ENCODE measurements at regions not wholly inside any gene's neighbourhood (a gene's known extent, or its start where the extent isn't known, plus 50 kb on each side); places are given as distances from the start of the nearest gene placed in this dataset.
"Not testable (repeated sequence)": the region's sequence is repeated elsewhere in the genome, so short reads cannot be mapped to it uniquely, and the experiment has no call there.

DNA sequence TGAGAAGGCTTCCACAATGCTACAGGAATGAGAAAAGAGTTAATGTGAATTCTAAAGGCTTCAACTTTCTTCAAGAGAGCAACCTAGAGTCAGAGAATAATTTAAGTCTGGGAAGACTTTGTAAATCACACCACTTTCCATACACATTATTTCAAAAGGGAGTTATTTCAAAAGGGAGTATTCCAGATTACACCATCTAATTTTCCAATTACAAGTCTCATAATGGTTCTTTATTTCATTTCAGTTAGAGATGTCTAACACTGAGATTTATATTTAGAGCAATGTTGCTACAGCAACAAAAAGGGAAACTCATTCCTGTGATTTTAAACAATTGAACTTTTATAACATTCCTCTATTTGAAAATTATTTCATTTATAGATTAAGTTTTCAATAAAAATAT is 98.8 kb upstream of the DST start:
- DNase-seq = no peak

DNA sequence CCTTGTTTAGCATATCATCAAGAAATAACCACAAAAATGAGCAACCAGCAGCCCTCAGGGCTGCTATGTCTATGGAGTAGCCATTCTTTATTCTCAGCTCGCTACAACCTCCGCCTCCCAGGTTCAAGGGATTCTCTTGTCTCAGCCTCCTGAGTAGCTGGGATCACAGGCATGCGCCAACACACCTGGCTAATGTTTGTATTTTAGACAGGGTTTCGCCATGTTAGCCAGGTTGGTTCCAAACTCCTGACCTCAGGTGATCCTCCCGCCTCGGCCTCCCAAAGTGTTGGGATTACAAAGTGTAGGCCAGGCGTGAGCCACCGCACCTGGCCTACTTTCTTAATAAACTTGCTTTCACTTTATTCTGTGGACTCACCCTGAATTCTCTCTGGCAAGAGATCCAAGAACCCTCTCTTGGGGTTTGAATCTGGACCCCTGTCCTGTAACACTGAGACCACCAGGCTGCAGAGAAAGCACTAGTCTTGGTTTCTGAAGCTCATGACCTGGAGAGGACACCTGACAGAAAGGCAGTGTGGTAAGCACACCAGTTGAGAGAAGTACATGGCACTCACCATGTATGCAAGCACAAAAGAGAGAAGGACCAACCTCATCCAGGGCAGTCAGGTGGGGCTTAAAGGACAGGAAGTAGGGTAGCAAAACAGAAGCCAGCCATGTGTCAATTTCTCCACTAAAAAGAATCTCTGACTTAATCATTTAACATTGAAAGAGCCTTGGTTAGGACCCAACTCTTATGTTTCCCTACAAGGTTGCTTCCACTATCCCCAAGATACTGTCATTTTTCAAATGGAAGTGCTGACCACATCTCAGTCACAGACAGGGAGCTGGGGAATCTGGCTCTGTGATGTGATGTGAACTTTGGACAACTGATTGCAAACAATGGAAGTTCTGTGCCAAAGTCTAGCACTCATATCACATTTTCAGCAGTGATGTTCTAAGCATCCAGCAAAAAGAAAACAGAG is 97.4 kb upstream of the DST start:
- no peak for DNase-seq

DNA sequence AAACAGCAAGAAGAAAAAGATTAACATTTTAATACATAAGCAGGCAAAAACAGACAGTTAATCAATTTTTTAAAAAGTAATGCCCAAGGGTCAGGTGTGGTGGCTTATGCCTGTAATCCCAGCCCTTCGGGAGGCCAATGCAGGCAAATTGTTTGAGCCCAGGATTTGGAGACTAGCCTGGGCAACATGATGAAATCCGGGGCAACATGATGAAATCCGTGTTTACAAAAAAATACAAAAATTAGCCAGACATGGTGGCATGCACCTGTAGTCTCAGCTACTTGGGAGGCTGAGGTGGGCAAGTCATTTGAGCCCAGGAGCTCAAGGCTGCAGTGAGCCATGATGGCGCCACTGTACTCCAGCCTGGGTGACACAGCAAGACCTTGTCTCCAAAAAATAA is 94.1 kb upstream of the DST start:
- DNase-seq = no peak

DNA sequence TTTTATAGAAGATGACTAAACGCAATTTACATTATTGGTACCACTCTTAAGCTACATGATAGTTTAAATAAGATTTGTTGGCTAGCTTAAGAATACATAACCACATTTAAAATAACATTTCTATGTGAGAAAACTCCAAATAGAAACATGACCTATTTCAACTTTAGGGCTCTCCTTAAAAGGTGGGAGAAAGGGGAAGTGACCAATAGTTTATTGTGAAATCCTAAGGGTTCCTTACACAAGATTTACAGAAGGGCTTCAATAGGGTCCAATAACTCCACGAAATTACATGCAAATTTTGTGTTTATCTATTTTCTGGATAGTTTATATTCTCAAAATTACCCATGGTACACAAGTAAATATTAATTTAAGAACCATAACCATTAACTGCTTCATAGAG is 91.6 kb upstream of the DST start:
- DNase-seq = no peak

DNA sequence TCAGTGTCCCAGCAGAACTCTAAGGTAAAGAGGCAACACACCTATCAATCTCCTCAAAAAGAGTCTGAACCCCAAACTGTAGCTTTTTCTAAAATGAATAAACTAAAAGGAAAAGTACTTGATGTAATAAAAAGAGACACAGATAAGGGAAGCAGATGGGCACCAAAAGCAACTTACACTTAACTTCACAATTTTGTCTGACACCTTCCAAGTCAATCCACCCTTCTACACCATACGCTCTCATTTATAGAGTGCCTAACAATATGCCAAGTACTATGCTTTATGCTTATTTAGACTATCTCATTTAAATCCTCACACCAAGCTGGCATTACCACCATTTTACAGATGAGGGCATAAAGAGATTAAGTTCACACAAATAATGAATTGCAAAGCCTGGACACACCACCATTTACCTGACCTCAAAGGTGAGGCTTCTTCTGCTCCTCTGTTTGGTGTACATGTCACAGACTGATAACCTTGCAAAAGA is 90.6 kb upstream of the DST start:
- DNase-seq = no peak

DNA sequence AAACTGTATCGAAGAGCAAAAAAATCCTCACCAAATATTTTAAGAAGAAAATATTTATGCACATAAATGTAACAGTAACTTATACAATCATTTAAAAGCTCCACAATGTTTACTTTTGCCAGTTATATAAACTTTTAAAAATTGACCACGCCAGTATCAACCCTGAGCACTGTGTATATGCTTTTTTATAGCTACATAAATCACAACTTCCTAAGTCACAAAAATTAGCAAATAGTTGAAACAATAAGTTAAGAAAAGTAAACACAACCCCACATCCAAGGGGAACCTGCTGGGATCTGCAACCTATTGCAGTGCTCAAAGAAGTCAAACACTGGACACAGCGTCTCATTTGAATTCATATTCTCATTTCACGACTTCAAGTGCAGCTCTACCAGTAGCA is 89.8 kb upstream of the DST start:
- no peak for DNase-seq

DNA sequence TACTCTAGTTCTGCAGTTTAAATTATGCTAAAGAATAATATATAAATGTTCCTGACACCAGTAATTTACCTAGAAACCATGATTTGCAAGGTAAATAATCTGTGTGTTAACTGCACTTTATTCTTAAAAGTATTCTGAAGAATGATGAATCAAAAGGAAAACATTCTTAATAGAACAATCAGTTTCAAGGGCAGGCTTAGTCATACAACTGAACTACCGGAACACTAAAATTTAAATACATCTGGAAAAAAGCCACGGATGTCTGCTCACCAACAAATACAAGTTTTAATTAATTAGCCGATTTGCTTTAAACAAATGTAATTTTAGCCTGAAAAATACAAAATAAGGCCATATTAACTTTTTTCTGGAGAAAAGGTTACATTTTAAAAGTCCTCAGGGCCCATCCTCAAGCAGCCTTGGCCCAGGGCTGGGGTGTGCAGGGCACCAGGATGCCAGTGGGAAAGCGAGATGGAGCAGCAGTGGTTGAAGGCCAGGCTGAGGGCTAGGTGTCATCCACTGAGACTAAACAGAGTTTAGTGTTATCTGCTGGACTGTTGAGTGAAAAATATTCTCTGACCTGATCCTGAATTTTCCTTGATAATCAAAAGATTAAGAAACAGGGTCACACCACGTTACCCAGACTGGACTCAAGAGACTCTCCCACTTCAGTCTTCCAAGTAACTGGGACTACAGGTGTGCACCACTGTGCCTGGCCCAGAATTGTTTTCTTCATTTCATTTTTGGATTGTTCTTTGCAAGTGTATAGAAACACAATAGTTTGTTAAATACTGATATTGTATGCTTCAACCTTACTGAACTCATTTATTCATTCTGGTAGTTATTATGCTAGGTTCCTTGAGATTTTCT is 88.2 kb upstream of the DST start:
- no peak for DNase-seq

DNA sequence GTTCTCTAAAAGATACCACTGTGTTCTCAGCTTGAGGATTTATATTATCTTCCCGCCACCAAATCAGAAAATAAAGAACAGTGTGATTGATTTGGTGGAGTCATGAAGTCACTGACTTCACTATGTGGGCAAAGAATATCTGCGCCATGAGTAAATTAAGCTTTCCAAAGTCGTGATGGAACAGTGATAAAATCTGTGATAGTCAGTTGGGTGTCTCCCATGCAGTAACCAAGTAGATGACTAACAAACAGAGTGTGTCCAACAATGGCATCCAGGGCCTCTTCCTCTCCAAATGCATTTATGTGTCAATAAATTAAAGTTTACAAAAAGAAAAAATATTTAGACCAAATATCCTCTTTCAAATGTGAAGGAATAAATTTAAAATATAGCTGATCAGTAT is 87.0 kb upstream of the DST start:
- DNase-seq = no peak

DNA sequence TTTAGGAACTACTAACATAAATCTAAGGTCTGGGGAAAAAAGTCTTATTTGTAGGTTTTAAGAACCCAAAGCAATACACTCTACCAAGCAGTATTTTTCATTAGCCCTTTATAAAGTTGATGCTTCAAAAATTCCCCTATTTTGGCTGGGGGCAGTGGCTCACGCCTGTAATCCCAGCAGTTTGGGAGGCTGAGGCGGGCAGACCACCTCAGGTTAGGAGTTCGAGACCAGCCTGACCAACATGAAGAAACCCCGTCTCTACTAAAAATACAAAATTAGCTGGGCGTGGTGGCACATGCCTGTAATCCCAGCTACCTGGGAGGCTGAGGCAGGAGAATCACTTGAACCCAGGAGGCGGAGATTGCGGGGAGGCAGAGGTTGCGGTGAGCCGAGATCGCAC is 86.5 kb upstream of the DST start:
- DNase-seq = not testable (repeated sequence)

DNA sequence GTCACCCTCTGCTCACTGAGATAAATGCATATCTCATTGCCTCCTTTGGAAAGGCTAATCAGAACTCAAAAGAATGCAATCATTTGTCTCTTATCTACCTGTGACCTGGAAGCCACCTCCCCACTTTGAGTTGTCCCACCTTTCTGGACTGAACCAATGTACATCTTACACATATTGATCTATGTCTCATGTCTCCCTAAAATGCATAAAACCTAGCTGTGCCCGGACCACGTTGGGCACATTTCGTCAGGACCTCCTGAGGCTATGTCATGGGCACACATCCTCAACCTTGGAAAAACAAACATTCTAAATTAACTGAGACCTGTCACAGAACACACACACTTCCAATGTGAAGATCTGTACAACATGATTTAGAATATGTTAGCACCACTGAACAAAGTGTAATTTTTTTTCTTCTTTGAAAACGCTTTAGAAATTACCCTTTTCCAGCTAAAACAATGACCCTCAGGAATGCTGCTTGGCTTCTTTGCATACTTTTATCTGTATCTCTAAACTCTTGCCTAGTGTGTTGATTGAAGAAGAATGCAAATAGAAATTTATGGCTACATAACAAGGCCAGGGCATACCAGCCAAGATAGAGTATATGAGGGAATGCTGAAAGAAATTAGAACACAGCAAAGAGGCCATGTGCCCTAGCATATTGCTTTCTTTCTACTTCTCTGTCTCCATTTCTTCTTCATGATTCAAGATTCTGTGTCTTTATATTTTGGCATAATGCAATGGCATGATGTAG is 84.6 kb upstream of the DST start:
- DNase-seq = no peak

DNA sequence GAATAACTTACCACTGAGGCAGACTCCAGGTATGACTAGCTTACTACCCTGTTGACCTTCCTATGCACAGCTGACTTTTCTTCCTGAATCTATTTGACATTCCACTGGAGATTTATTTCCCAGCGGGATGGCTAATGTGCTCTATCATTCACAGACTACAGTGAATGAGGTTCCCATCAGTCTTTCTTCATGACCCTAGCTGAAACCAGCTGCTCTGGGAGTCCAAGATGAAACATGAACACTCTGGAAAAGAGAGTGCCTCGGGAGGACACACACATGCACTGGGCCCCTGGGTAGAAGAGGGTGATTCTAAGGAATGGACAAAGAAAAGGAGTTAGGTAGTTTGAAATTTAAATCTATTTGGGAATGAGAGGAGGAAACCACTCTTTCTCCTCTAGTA is 82.6 kb upstream of the DST start:
- DNase-seq = peak; percentile 48

DNA sequence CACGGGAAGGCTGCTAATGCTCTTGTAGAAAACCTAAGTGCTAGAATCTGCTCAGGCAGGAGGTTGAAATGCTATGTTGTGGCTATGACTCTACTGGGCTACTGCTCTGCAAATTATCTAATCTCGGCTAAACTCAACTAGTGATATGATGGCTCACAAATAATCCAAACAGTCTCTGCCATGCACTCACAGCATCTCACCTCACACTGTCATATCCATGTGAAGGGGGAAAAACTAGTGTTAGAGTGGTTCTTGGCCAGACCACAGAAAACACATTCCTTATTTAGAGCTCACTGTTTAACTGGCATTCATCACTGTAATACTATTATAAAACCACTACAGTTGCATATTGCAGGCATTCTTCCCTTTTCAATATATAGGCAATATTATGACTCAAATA is 81.8 kb upstream of the DST start:
- peak; percentile 15 for DNase-seq

DNA sequence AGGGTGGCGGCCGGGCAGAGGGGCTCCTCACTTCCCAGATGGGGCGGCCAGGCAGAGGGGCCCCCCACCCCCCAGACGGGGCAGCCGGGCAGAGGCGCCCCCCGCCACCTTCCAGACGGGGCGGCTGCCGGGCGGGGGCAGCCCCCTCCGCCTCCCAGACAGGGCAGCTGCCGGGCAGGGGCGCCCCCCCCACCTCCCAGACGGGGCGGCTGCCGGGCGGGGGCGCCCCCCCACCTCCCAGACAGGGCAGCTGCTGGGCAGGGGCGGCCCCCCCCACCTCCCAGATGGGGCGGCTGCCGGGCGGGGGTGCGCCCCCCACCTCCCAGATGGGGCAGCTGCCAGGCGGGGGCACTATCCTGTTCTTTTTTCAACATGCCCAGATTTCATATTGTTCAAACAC is 78.2 kb upstream of the DST start:
- peak; percentile 90 for DNase-seq

DNA sequence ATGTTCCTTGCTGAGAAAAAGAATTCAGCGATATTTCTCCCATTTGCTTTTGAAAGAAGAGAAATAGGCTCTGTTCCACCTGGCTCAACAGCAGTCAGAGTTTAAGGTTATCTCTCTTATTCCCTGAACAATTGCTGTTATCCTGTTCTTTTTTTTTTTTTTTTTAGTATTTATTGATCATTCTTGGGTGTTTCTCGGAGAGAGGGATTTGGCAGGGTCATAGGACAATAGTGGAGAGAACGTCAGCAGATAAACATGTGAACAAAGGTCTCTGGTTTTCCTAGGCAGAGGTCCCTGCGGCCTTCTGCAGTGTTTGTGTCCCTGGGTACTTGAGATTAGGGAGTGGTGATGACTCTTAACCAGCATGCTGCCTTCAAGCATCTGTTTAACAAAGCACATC is 77.5 kb upstream of the DST start:
- peak; percentile 25 for DNase-seq

DNA sequence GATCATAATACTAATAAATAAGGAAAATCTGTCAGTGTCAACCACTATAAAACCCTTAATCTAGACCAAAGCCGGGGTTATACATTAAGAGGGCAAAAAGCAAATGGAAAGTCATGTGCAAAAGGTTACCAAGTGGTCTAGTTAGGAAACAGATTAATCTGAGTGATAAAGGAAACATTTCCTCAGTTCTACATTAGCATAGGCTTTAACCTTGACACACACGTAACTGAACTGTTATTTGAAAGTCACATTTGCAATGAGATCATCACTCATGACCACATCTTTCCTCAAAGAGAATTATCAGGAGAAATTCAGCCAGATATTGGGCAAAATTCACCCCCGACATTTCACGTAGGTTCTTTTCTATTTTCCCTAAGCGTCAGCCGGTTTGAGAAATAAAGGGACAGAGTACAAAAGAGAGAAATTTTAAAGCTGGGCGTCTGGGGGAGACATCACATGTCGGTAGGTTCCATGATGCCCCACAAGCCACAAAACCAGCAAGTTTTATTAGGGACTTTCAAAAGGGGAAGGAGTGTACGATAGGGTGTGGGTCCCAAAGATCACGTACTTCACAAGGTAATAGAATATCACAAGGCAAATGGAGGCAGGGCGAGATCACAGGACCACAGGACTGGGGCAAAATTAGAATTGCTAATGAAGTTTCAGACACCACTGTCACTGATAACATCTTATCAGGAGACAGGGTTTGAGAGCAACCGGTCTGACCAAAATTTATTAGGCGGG is 76.8 kb upstream of the DST start:
- not testable (repeated sequence) for DNase-seq

DNA sequence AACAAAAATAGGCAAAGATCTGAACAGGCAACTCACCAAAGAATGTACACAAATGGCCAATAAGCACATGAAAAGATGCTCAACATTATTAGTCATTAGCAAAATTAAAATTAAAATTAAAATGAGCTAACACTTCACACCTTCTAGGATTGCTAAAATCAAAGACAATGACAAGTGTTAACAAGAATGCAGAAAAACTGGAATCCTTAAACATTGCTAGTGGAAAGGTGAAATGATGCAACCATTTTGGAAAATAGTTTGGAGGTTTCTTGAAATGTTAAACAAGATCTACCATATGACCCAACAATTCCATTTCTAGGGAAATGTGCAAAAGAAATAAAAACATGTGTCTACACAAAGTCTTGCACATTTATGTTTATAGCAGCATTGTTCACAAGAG is 75.5 kb upstream of the DST start:
- DNase-seq = no peak

DNA sequence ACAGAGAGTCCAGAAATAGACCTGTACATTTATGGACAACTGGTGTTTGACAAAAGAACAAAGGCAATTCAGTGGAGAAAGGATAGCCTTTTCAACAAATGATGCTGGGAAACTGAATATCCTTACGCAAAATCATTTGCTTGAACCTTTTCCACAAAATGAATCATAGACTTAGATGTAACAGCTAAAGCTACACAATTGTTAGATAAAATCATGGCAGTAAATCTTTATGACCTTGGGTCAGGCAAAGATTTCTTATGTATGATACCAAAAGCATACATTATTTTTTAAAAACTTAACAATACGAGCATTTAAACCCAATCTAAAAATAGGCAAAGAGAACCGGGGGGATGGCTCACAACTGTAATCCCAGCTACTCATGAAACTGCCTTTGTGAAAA is 73.5 kb upstream of the DST start:
- DNase-seq = no peak

DNA sequence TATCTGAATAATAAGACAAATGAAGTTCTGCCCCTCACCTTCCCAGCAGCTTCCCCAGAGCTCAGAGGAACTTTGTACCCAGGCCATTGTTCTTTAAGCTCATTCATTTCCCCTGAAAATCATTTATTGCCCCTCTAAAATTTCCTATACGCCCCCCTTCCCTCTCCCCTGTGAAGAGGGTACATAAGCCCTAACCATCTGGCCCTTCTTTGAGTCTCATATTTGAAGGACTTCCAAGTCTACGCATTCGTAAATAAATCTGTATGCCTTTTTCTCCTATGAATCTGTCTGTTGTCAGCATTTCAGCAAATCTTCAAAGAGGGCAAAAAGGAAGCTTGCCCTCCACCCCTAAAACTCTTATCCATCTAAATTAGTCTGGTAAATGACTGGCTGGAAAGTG is 73.1 kb upstream of the DST start:
- DNase-seq = peak; percentile 85

DNA sequence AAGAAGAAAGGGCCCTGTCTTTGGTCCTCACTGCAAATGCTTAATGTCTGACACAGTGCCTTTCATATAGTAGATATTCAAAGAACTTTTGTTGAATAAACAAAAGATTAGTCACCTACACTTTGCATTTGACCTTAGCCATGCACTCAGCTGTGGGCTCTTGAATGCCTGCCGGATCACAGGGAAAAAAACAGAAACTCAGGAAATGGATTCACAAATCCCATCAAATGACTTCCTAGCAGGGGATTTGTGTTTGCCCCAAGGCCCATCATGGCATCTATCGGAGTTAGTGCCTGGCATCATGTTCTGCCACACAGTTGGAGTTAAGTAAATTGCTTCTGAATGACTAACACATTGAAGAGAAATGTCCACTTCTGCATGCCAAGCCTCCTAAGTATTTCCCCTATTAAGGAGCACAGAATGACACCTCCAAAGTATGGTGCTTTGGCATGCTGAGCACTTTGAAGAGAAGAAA is 72.3 kb upstream of the DST start:
- DNase-seq = peak; percentile 48

DNA sequence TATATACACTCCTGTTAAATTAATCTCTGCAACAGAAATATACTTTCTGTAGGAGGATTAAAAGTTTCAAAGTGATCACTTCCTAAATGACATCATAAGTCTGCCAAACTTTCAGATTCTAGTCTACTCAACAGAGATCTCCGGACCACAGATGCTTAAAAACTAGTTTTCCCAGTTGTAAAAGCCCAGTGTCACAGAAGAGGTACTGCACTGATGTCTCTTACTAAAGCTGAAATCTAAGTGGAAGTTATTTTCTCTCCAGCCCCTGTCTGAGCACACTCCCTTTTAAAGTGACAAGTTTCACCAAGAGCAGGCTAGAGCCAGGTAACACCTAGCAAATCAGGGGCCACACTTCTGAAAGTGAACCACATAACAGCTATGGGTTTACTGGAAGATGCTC is 71.6 kb upstream of the DST start:
- DNase-seq = peak; percentile 31

DNA sequence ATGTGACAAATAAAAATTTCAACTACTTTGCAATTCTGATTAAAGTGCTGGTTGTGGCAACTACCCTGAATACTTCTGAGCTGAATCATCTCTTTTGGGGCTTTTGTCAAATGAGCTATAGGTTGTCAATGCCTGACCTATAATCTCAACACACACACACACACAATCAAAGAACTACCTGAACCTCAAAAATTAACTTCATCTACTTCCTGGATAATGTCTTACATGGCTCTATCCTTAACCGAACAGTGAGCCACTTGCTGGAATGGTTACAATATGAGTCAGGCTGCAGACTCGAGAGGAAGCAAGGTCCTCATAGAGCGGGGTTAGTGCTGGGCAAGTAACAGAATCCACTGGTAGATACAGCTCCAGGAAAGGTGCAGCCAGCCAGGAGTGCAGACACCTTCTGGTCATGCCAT is 70.6 kb upstream of the DST start:
- no peak for DNase-seq

DNA sequence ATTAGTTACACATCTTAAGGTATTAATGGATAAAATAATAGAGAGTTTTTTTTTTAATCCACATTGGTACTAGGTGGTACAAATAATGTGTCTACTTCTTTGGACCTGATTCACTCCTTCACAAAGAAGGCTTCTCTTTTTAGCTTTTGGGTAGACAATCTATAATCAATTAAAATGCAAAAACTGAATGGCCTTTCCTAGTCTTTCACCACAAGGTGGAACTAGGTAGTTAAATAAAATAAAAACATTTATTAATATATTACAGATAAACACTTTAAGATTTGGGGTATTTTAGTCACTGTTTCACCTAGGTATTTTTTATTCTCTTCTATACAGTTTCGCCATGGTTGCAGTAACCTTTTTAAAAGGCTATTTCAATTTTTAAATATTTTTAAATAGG is 68.3 kb upstream of the DST start:
- no peak for DNase-seq

Measured in NCI-H82 (cell line).